Activated CD8-positive, alpha-beta T cell treated with anti-CD3 and anti-CD28 coated beads, Interleukin-2, amount 10 ng/mL, durations not matched to agents 7 days and 5 days (primary cell): ENCODE measurements at regions not wholly inside any gene's neighbourhood (a gene's known extent, or its start where the extent isn't known, plus 50 kb on each side); places are given as distances from the start of the nearest gene placed in this dataset.

Experiments used
- ATAC-seq: fragments of 150-1000 bp; cut with Tn5 transposase; one replicate; pipeline ENCODE4 v1.10.0; 2021; ENCODE audit warnings: moderate library complexity
- CTCF ChIA-PET: fragments of 350-600 bp; sonication (Branson Sonifier 250); formaldehyde crosslinking; loops from one replicate; lab custom pipeline; 2021; ENCODE audit warnings: antibody characterized with exemption; lab: Charles Lee
- POLR2A ChIA-PET: fragments of 350-600 bp; sonication (Branson Sonifier 250); formaldehyde crosslinking; loops from one replicate; lab custom pipeline; 2021; ENCODE audit warnings: antibody characterized with exemption; lab: Charles Lee
- DNase-seq: peaks from one replicate; pipeline ENCODE4 v3.0.0-alpha.2; 2020
- H3K27ac Mint-ChIP-seq: one replicate; pipeline ENCODE4 v1.8.0; 2021; ENCODE audit warnings: mild to moderate bottlenecking, mixed read lengths
- H3K27me3 Mint-ChIP-seq: one replicate; pipeline ENCODE4 v1.8.0; 2021; ENCODE audit warnings: low read depth, mixed read lengths
- H3K36me3 Mint-ChIP-seq: one replicate; pipeline ENCODE4 v1.8.0; 2021; ENCODE audit warnings: low read depth, mixed read lengths
- H3K4me1 Mint-ChIP-seq: one replicate; pipeline ENCODE4 v1.8.0; 2021; ENCODE audit warnings: low read depth, mixed read lengths
- H3K4me3 Mint-ChIP-seq: one replicate; pipeline ENCODE4 v1.8.0; 2021; ENCODE audit warnings: mild to moderate bottlenecking, mixed read lengths
- H3K9me3 Mint-ChIP-seq: one replicate; pipeline ENCODE4 v1.8.0; 2022; ENCODE audit warnings: mixed read lengths; ENCODE audit not compliant: insufficient read depth

GRCh38 chr3:68067314-68067713, 412.9 kb upstream of the SUCLG2 start:
- ChIA-PET CTCF (no interaction called here), POLR2A (no interaction called here)
- Mint-ChIP-seq H3K4me1 (no peaks in the 10 kb centered on the region), H3K27me3 (peaks cover 2% of the 10 kb centered on the region), H3K9me3 (peaks cover 7% of the 10 kb centered on the region), H3K4me3 (no peak overlapping the region), H3K27ac (no peak overlapping the region), H3K36me3 (peaks cover 11% of the 10 kb centered on the region)
- DNase-seq, result no peak
- no peak for ATAC-seq

- DNase-seq (no peak), ATAC-seq (no peak)
- H3K4me1 Mint-ChIP-seq, result peaks cover 21% of the 10 kb centered on the region
- CTCF ChIA-PET, result no interaction called here
- peaks cover 17% of the 10 kb centered on the region for H3K36me3 Mint-ChIP-seq
- H3K4me3 Mint-ChIP-seq, result no peak overlapping the region
- no peaks in the 10 kb centered on the region for H3K9me3 Mint-ChIP-seq
- peaks cover 2% of the 10 kb centered on the region for H3K27me3 Mint-ChIP-seq
- no peak overlapping the region for H3K27ac Mint-ChIP-seq
- POLR2A ChIA-PET, result no interaction called here
Observed at GRCh38 chr3:68062926-68063325, 408.5 kb upstream of the SUCLG2 start.

GRCh38 chr3:68060910-68061309, 406.5 kb upstream of the SUCLG2 start:
- ChIA-PET POLR2A (interaction anchor here (0.7 kb wide), 2 partner anchors 29 to 588 kb away, joined by 3 read pairs; no protein-coding TSS in a partner anchor), CTCF (no interaction called here)
- Mint-ChIP-seq H3K27me3 (no peaks in the 10 kb centered on the region), H3K36me3 (peaks cover 29% of the 10 kb centered on the region), H3K27ac (no peak overlapping the region), H3K4me3 (no peak overlapping the region), H3K4me1 (peaks cover 41% of the 10 kb centered on the region), H3K9me3 (no peaks in the 10 kb centered on the region)
- no peak for ATAC-seq
- no peak for DNase-seq

GRCh38 chr3:68060191-68060590, 405.8 kb upstream of the SUCLG2 start:
- Mint-ChIP-seq H3K4me3 (no peak overlapping the region), H3K27ac (no peak overlapping the region), H3K9me3 (no peaks in the 10 kb centered on the region), H3K27me3 (no peaks in the 10 kb centered on the region), H3K4me1 (peaks cover 44% of the 10 kb centered on the region), H3K36me3 (peaks cover 32% of the 10 kb centered on the region)
- POLR2A ChIA-PET, result no interaction called here
- no peak for ATAC-seq
- CTCF ChIA-PET, result no interaction called here
- DNase-seq, result no peak

GRCh38 chr3:68059628-68060152, 405.3 kb upstream of the SUCLG2 start:
- H3K27ac Mint-ChIP-seq, result no peak overlapping the region
- H3K4me1 Mint-ChIP-seq, result peaks cover 44% of the 10 kb centered on the region
- CTCF ChIA-PET, result no interaction called here
- no peak for DNase-seq
- H3K27me3 Mint-ChIP-seq, result no peaks in the 10 kb centered on the region
- no peak for ATAC-seq
- H3K4me3 Mint-ChIP-seq, result no peak overlapping the region
- POLR2A ChIA-PET, result no interaction called here
- H3K36me3 Mint-ChIP-seq, result peaks cover 32% of the 10 kb centered on the region
- no peaks in the 10 kb centered on the region for H3K9me3 Mint-ChIP-seq

- Mint-ChIP-seq H3K4me1 (peaks cover 44% of the 10 kb centered on the region), H3K27ac (peak overlapping the region; percentile 83), H3K27me3 (no peaks in the 10 kb centered on the region), H3K9me3 (no peaks in the 10 kb centered on the region), H3K4me3 (peak overlapping the region; percentile 71), H3K36me3 (peaks cover 32% of the 10 kb centered on the region)
- POLR2A ChIA-PET, result no interaction called here
- CTCF ChIA-PET, result interaction anchor here (0.7 to 1.6 kb wide), 4 partner anchors 11 to 109 kb away, joined by 3 to 4 read pairs (median 4); no protein-coding TSS in a partner anchor
- DNase-seq (peak; percentile 85), ATAC-seq (peak; percentile 99)
Observed at GRCh38 chr3:68057637-68058320, 403.4 kb upstream of the SUCLG2 start.

- no peaks in the 10 kb centered on the region for H3K9me3 Mint-ChIP-seq
- no peak for DNase-seq
- peaks cover 24% of the 10 kb centered on the region for H3K36me3 Mint-ChIP-seq
- no peak for ATAC-seq
- no peaks in the 10 kb centered on the region for H3K27me3 Mint-ChIP-seq
- peaks cover 42% of the 10 kb centered on the region for H3K4me1 Mint-ChIP-seq
- H3K4me3 Mint-ChIP-seq, result no peak overlapping the region
- ChIA-PET CTCF (no interaction called here), POLR2A (no interaction called here)
- no peak overlapping the region for H3K27ac Mint-ChIP-seq
Observed at GRCh38 chr3:68056556-68056955, 402.1 kb upstream of the SUCLG2 start.

- Mint-ChIP-seq H3K27me3 (no peaks in the 10 kb centered on the region), H3K9me3 (no peaks in the 10 kb centered on the region), H3K4me1 (peaks cover 38% of the 10 kb centered on the region), H3K36me3 (peaks cover 24% of the 10 kb centered on the region), H3K4me3 (no peak overlapping the region), H3K27ac (no peak overlapping the region)
- ChIA-PET POLR2A (no interaction called here), CTCF (no interaction called here)
- ATAC-seq (no peak), DNase-seq (no peak)
Observed at GRCh38 chr3:68055215-68055614, 400.8 kb upstream of the SUCLG2 start.

- Mint-ChIP-seq H3K4me1 (no peaks in the 10 kb centered on the region), H3K36me3 (no peaks in the 10 kb centered on the region), H3K9me3 (no peaks in the 10 kb centered on the region), H3K27ac (no peak overlapping the region), H3K27me3 (no peaks in the 10 kb centered on the region), H3K4me3 (no peak overlapping the region)
- ChIA-PET CTCF (no interaction called here), POLR2A (no interaction called here)
- no peak for DNase-seq
- ATAC-seq, result no peak
Observed at GRCh38 chr3:68049776-68050175, 395.4 kb upstream of the SUCLG2 start.

- ChIA-PET CTCF (no interaction called here), POLR2A (no interaction called here)
- ATAC-seq (no peak), DNase-seq (no peak)
- Mint-ChIP-seq H3K27ac (no peak overlapping the region), H3K36me3 (no peaks in the 10 kb centered on the region), H3K27me3 (no peaks in the 10 kb centered on the region), H3K4me1 (no peaks in the 10 kb centered on the region), H3K9me3 (no peaks in the 10 kb centered on the region), H3K4me3 (no peak overlapping the region)
Observed at GRCh38 chr3:68045976-68046375, 391.6 kb upstream of the SUCLG2 start.

GRCh38 chr3:68033867-68034266, 379.5 kb upstream of the SUCLG2 start:
- no peak overlapping the region for H3K27ac Mint-ChIP-seq
- no peaks in the 10 kb centered on the region for H3K9me3 Mint-ChIP-seq
- ChIA-PET CTCF (no interaction called here), POLR2A (no interaction called here)
- H3K36me3 Mint-ChIP-seq, result no peaks in the 10 kb centered on the region
- DNase-seq, result no peak
- ATAC-seq, result no peak
- H3K4me3 Mint-ChIP-seq, result no peak overlapping the region
- peaks cover 8% of the 10 kb centered on the region for H3K27me3 Mint-ChIP-seq
- no peaks in the 10 kb centered on the region for H3K4me1 Mint-ChIP-seq

- no peak for DNase-seq
- no peak overlapping the region for H3K4me3 Mint-ChIP-seq
- ATAC-seq, result no peak
- CTCF ChIA-PET, result no interaction called here
- no peaks in the 10 kb centered on the region for H3K4me1 Mint-ChIP-seq
- H3K9me3 Mint-ChIP-seq, result no peaks in the 10 kb centered on the region
- H3K36me3 Mint-ChIP-seq, result no peaks in the 10 kb centered on the region
- POLR2A ChIA-PET, result no interaction called here
- peaks cover 8% of the 10 kb centered on the region for H3K27me3 Mint-ChIP-seq
- H3K27ac Mint-ChIP-seq, result no peak overlapping the region
Observed at GRCh38 chr3:68032209-68032608, 377.8 kb upstream of the SUCLG2 start.
